GM12872 (cell line): ENCODE measurements at regions not wholly inside any gene's neighbourhood (a gene's known extent, or its start where the extent isn't known, plus 50 kb on each side); places are given as distances from the start of the nearest gene placed in this dataset.

Experiments used
- TF ChIP-seq, protein P1 (sequence below): IDR thresholded peaks from 3 replicates; pipeline ENCODE4 v1.5.1; 2011; ENCODE audit warnings: low read depth, mild to moderate bottlenecking, low read length, moderate library complexity; ENCODE audit not compliant: insufficient read depth

DNA sequence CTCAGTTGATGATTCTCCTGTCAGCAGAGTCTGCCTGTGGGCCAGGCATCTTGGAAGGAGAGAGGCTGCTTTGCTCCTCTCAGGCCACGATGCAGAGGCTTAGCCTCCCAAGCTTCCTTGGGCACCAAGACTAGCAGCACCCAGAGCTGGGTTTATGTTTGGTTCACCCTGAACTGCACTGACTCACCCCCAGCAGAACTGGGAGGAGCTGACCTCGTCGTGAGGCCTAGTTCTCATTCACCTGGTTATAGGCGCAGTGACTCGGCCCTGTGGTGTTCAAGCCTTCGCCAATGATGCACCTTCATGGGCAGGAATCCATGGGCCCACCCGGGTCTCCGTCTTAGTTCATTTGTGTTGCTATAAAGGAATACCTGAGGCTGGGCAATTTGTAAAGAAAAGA is 122.0 kb upstream of the ZNF438 start:
- TF ChIP-seq, protein P1, sequence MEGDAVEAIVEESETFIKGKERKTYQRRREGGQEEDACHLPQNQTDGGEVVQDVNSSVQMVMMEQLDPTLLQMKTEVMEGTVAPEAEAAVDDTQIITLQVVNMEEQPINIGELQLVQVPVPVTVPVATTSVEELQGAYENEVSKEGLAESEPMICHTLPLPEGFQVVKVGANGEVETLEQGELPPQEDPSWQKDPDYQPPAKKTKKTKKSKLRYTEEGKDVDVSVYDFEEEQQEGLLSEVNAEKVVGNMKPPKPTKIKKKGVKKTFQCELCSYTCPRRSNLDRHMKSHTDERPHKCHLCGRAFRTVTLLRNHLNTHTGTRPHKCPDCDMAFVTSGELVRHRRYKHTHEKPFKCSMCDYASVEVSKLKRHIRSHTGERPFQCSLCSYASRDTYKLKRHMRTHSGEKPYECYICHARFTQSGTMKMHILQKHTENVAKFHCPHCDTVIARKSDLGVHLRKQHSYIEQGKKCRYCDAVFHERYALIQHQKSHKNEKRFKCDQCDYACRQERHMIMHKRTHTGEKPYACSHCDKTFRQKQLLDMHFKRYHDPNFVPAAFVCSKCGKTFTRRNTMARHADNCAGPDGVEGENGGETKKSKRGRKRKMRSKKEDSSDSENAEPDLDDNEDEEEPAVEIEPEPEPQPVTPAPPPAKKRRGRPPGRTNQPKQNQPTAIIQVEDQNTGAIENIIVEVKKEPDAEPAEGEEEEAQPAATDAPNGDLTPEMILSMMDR: no peak

DNA sequence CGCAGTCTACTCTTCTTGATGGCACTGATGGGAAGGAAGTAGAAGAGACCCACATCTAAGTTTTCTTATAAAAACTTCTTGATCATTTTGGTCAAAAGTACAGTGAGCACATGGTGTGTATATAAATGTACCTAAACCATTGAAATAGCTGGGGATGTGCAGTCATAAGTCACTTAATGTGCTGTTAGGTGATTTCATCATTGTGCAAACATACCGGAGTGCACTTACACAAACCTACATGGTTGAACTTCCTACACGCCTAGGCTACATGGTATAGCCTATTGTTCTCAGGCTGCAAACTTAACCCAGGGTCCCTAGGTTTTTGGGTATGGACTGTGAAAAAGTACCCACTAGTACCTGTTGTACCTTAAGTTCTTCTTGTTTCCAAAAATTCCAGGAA is 123.3 kb upstream of the ZNF438 start:
- TF ChIP-seq, protein P1: no peak

DNA sequence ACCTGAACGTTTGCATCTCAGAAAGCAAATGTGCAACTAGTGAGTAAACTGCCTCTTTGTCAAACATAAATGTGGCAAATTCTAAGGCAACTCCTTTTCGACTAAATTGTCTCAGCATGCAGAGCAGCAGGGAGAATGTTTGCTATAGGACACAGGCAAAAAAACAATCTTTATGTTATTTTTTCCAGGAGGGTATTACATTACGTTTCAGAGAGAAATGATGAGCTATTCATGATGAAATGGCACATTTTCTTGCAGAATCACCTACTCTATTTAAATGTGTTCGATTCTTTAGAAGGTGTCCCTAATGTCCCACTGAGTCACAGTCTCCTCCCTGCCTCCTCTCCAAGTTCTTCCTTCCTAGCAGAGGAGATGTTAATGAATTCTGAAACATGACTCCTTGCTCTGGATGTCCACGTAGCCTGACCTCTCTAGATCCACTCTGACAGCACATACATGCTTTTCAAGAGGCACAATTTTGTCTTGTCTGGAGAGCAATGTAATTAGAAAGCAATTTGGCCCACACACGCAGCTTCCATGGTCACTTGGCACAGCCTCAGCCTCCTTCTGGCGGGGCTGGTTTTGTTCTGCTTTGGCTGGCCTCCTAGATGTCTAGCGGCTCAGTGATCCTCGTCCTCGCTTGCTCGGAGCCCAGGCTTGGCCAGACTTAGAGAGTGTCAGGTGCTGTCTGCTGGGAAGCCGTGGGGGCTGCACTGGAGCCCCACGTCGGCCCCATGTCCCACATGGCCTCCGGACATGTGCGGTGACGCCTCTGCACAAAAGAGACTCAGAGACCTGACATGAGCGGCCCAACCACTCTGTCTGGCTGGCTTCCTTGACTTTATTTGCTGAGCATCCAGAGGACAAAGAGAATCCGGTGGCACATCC is 125.7 kb upstream of the ZNF438 start:
- TF ChIP-seq, protein P1: no peak

DNA sequence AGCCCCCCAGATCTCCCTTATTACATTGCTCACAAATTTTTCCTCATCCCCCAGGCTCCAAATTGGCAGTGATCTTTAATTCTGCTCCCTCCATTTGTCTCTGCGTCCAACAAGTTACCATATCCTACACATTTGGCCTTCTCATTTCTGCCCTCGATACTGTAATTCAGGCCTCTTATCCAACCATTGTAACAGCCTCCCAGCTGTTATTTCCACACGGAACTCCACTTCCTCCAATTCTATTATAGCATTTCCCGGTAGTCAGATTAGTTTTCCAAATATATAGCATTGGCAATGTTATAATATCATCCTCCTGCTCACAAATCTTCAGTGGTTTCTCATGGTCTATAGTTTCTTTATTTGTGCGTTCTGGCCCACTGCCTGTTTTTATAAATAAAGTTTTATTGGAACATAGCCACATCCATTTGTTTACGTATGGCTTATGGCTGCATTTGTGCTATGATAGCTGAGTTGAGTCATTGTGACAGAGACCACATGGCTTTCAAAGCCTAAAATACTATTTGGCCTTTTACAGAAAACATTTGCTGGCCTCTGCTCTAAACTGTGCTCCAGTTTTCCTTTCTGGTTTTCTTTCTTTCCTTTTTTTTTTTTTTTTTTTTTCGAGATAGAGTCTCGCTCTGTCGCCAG is 126.5 kb upstream of the ZNF438 start:
- TF ChIP-seq, protein P1: no peak

DNA sequence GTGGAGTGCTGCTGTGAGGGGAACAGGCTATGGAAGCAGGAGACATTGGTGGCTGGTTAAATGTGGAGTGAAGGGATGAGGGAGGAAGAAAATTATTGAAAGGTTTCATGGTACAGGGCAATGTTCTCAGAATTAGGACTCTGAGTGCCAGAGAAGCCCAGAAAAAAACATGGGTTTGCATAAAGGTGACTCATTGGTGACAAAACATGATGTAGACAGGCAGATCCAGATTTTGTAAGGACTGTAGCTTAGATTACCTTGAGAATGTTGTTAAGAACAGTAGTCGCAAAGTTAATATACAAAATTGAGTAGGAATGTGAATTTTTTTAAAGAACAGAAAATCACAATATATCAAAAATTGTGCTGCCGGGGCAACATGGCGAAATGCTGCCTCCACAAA is 134.9 kb upstream of the ZNF438 start:
- TF ChIP-seq, protein P1: no peak

DNA sequence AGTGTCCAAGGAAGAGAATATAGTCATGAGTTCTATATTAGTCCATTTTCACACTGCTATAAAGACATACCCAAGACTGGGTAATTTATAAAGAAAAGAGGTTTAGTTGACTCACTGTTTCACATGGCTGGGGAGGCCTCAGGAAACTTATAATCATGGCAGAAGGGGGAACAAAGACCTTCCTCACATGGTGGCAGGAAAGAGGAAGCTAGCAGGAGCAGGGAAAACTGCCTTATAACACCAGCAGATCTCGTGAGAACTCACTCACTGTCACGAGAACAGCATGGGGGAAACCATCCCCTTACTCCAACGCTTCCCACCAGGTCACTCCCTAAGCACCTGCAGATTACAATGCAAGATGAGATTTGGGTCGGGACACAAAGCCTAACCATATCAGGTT is 139.0 kb upstream of the ZNF438 start:
- TF ChIP-seq, protein P1: no peak

DNA sequence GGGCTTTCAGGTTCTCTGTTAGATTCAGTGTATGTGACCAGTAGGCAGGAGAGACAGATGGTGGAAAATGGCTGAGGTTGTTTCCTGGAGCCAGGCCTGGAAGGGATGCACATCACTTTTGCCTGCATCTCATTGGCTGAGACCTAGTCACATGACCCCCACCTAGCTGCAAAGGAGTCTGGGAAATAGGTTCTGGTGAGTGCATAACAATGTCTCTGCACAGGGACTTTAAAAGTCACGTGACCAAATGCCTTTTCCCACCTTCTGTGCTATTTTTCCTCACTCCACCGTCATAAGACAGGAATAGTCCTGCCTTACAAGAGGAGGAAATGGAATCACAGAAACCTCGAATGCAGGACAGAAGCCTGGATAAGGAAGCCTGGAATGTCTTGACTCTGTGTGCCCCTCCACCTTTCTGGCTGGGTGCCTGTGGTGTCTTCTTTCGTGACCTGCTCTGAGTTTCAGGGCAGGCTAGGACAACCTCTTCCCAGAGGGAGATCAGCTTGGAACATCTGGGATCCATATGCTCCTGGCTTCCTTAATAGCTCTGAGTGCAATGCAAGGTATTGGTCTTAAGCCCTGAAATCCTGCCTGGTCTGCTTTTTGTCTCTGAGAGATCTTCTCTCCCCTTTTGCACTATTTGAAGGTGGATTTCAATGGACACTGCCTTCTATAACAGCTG is 139.9 kb upstream of the ZNF438 start:
- TF ChIP-seq, protein P1: no peak
